Stomach smooth muscle (tissue), 2 donors: ENCODE measurements at regions not wholly inside any gene's neighbourhood (a gene's known extent, or its start where the extent isn't known, plus 50 kb on each side); places are given as distances from the start of the nearest gene placed in this dataset.

Source experiments
- H3K27ac ChIP-seq: one replicate; pipeline ENCODE4 v1.7.0; 2013; ENCODE audit warnings: mild to moderate bottlenecking, low read length, inconsistent platforms
- H3K27me3 ChIP-seq, 2 donors: one replicate each; pipeline ENCODE4 v1.7.0; 2013; ENCODE audit warnings: low read length in 2 of 2; ENCODE audit not compliant: insufficient read depth in 2 of 2, control insufficient read depth in 1 of 2
- H3K36me3 ChIP-seq, 2 donors: one replicate each; pipeline ENCODE4 v1.7.0; 2013; ENCODE audit warnings: low read length in 2 of 2; ENCODE audit not compliant: control insufficient read depth in 2 of 2, insufficient read depth in 2 of 2
- H3K4me1 ChIP-seq: one replicate; pipeline ENCODE4 v1.7.0; 2013; ENCODE audit warnings: low read length; ENCODE audit not compliant: control insufficient read depth, insufficient read depth
- H3K4me3 ChIP-seq, 2 donors: one replicate each; pipeline ENCODE4 v1.7.0; 2013; ENCODE audit warnings: low read length in 2 of 2
- H3K9ac ChIP-seq, 2 donors: one replicate each; pipeline ENCODE4 v1.7.0; 2013; ENCODE audit warnings: low read length in 2 of 2, mild to moderate bottlenecking in 1 of 2
- H3K9me3 ChIP-seq, 2 donors: one replicate each; pipeline ENCODE4 v1.7.0; 2013; ENCODE audit warnings: low read length in 2 of 2; ENCODE audit not compliant: control insufficient read depth in 2 of 2
- donor health status: healthy.
- donor health status: Pancreatic carcinoma.

DNA sequence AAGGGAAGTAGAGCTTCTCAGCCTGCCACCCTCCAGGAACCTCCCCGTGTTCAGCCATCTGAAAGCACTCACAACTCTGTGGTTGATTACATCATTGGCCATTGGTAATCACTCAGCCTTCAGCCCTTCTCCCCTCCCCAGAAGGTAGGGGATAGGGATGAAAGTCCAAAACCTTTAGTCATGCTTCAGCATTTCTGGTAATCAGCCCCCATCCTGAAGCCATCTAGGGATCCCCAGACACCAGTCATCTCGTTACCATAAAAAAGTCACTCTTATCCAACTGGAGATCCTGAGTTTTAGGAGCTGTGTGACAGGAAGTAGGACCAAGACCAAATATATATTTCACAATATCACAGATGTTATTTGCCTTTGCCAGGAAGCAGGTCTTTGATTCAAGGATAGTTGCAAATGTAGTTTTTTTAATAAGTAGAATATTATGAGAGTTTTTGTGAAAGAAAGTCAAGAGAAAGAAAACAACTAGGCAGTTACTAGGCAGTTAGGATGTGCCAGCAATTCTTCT is 364.6 kb upstream of the NOCT start:
- Histone ChIP-seq H3K9me3 (no peaks in the 10 kb centered on the region), H3K4me1 (no peaks in the 10 kb centered on the region), H3K9ac (no peak overlapping the region), H3K4me3 (no peak overlapping the region), H3K36me3 (no peaks in the 10 kb centered on the region), H3K27me3 (no peaks in the 10 kb centered on the region), H3K27ac (no peak overlapping the region)

DNA sequence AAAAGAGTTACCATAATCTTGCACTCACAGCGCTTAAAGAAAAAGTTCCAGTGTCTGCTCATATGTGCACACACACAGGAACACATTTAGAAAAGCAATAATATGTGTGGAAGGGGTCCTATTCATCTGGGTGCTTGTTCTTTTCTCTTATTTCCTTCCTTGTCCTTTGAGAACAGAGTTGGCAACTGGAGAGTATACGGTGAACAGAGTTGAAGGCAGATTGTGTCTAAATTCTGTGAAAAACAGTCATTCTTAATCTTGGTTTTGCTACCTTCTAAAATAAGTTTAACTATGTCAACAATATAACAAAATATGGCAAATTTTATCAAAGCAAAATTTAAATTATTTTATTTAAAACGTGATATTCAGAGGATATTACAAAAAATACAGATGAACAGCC is 365.1 kb upstream of the NOCT start:
- no peaks in the 10 kb centered on the region for H3K36me3 ChIP-seq
- no peaks in the 10 kb centered on the region for H3K27me3 ChIP-seq
- H3K4me1 ChIP-seq = no peaks in the 10 kb centered on the region
- H3K9me3 ChIP-seq = no peaks in the 10 kb centered on the region
- H3K9ac ChIP-seq = no peak overlapping the region
- H3K27ac ChIP-seq = no peak overlapping the region
- H3K4me3 ChIP-seq = no peak overlapping the region

DNA sequence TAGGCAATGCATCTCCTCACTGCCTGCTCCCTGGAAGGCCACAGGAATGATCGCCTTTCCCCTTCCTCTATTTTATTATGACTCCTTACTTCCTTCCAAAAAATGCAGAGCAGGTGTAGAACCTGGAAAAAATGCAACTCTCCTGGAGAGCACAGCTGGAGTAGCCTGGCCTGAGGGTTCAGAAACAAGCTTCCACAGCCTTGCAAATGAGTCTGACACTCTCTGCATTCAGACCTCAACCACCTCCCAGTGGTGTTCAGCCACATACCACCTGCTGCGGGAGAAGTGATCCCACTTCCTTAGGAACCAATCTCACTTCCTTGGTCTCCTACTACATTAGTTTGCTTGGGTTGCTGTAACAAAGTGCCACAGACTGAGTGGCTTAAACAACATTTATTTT is 368.1 kb upstream of the NOCT start:
- no peaks in the 10 kb centered on the region for H3K36me3 ChIP-seq

GRCh38 chr4:138646383-138646782 is 369.2 kb upstream of the NOCT start:
- Histone ChIP-seq H3K9me3 (no peaks in the 10 kb centered on the region), H3K4me1 (no peaks in the 10 kb centered on the region), H3K36me3 (no peaks in the 10 kb centered on the region), H3K9ac (no peak overlapping the region), H3K4me3 (no peak overlapping the region), H3K27ac (no peak overlapping the region), H3K27me3 (no peaks in the 10 kb centered on the region)

More for the DNA sequence above, 368.1 kb upstream of the NOCT start:
- H3K27me3 ChIP-seq = no peaks in the 10 kb centered on the region
- H3K27ac ChIP-seq = no peak overlapping the region
- H3K4me3 ChIP-seq = no peak overlapping the region
- H3K9me3 ChIP-seq = no peaks in the 10 kb centered on the region
- H3K9ac ChIP-seq = no peak overlapping the region
- H3K4me1 ChIP-seq = no peaks in the 10 kb centered on the region

GRCh38 chr4:138645289-138645688 is 370.3 kb upstream of the NOCT start:
- no peak overlapping the region for H3K9ac ChIP-seq
- H3K4me1 ChIP-seq = no peaks in the 10 kb centered on the region
- H3K27me3 ChIP-seq = no peaks in the 10 kb centered on the region
- no peaks in the 10 kb centered on the region for H3K36me3 ChIP-seq
- H3K9me3 ChIP-seq = no peaks in the 10 kb centered on the region
- no peak overlapping the region for H3K27ac ChIP-seq
- H3K4me3 ChIP-seq = no peak overlapping the region

DNA sequence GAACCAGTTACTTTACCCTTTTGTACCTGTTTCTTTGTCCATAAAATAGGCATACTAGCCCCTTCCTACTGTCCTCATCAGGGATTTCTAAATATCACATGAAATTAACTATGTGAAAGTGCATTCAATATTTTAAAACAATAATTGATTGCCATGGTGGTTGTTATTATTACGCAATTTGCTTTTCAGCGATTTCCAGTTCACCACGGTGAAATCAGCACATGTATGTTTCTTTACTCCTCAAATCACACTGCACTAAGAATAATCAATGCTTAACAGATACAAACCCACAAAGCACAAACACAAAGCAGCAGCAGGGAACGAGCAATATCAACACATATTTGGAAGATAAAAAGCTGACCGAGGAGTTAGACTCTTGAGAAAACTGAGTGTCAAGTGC is 371.3 kb upstream of the NOCT start:
- Histone ChIP-seq H3K27ac (no peak overlapping the region), H3K4me1 (no peaks in the 10 kb centered on the region), H3K27me3 (no peaks in the 10 kb centered on the region), H3K9ac (no peak overlapping the region), H3K9me3 (no peaks in the 10 kb centered on the region), H3K4me3 (no peak overlapping the region), H3K36me3 (no peaks in the 10 kb centered on the region)

GRCh38 chr4:138643827-138644226 is 371.8 kb upstream of the NOCT start:
- Histone ChIP-seq H3K9me3 (no peaks in the 10 kb centered on the region), H3K36me3 (no peaks in the 10 kb centered on the region), H3K9ac (no peak overlapping the region), H3K27me3 (no peaks in the 10 kb centered on the region), H3K27ac (no peak overlapping the region), H3K4me1 (no peaks in the 10 kb centered on the region), H3K4me3 (no peak overlapping the region)

GRCh38 chr4:138639018-138639741 is 376.4 kb upstream of the NOCT start:
- no peak overlapping the region for H3K27ac ChIP-seq
- H3K9me3 ChIP-seq = no peaks in the 10 kb centered on the region
- H3K27me3 ChIP-seq = no peaks in the 10 kb centered on the region
- no peak overlapping the region for H3K4me3 ChIP-seq
- H3K4me1 ChIP-seq = no peaks in the 10 kb centered on the region
- no peak overlapping the region for H3K9ac ChIP-seq
- no peaks in the 10 kb centered on the region for H3K36me3 ChIP-seq

DNA sequence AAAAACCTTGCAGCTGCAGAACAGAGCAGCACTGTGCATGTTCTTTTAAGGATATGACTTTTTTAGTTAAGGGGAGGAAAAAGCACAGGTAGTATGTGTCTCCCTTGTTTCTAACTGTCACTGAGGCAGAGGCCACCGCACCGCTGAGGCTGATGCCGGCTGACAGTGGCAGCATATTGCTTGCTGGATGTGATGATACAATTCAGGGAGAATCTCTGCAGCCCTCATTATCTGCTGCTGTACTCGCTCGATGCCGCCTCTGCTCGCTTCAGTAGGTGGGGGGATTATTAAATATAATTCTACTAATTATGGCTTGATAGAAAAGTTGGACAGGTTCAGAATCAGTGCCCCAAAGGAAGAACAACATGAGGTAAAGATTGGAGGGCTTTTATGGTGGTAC is 378.8 kb upstream of the NOCT start:
- no peak overlapping the region for H3K9ac ChIP-seq
- no peaks in the 10 kb centered on the region for H3K9me3 ChIP-seq
- H3K4me1 ChIP-seq = no peaks in the 10 kb centered on the region
- H3K27me3 ChIP-seq = no peaks in the 10 kb centered on the region
- no peak overlapping the region for H3K4me3 ChIP-seq
- no peaks in the 10 kb centered on the region for H3K36me3 ChIP-seq
- no peak overlapping the region for H3K27ac ChIP-seq

GRCh38 chr4:138634915-138635314 is 380.7 kb upstream of the NOCT start:
- no peaks in the 10 kb centered on the region for H3K36me3 ChIP-seq
- H3K4me3 ChIP-seq = no peak overlapping the region
- H3K4me1 ChIP-seq = no peaks in the 10 kb centered on the region
- H3K9me3 ChIP-seq = no peaks in the 10 kb centered on the region
- no peak overlapping the region for H3K9ac ChIP-seq
- H3K27ac ChIP-seq = no peak overlapping the region
- H3K27me3 ChIP-seq = no peaks in the 10 kb centered on the region

DNA sequence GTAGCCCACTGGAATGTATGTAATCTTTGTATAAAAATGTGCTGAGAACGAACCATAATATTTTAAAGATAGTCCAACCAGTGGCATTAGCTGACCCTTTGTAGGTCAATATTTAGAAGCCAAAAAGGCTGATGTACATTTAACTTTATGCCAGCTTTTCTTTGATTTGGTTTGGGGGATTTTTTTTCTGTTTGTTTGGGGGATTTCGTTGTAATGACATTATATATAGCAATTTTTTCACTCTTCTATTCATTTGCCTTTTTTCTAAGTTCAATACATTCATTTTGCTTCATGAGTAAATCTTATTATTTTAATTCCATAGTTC is 382.0 kb upstream of the NOCT start:
- H3K9me3 ChIP-seq = no peaks in the 10 kb centered on the region
- no peaks in the 10 kb centered on the region for H3K4me1 ChIP-seq
- H3K27ac ChIP-seq = no peak overlapping the region
- no peaks in the 10 kb centered on the region for H3K27me3 ChIP-seq
- no peaks in the 10 kb centered on the region for H3K36me3 ChIP-seq
- H3K9ac ChIP-seq = no peak overlapping the region
- H3K4me3 ChIP-seq = no peak overlapping the region
